H1 (cell line): ENCODE measurements at regions not wholly inside any gene's neighbourhood (a gene's known extent, or its start where the extent isn't known, plus 50 kb on each side); places are given as distances from the start of the nearest gene placed in this dataset.

Source experiments
- E2F6 ChIP-seq: IDR thresholded peaks from 2 replicates; pipeline ENCODE4 v1.6.1; 2012; ENCODE audit warnings: inconsistent platforms
- EGR1 ChIP-seq: IDR thresholded peaks from 2 replicates; pipeline ENCODE4 v1.6.1; 2011; ENCODE audit warnings: low read depth, low read length, borderline replicate concordance
- KDM5A ChIP-seq: fragments of 200-600 bp; IDR thresholded peaks from 2 replicates; pipeline ENCODE4 v1.7.1; 2012; ENCODE audit warnings: mild to moderate bottlenecking, low read length, inconsistent platforms, mixed read lengths
- POLR2A ChIP-seq, 2 experiments: IDR thresholded peaks; 1 replicate in 1 of 2; 2 replicates in 1 of 2; pipeline ENCODE4 v1.6.1; 2011; ENCODE audit warnings: low read depth in 2 of 2, low read length in 2 of 2, mild to moderate bottlenecking in 2 of 2; ENCODE audit errors: control extremely low read depth in 1 of 2
- RNF2 ChIP-seq: fragments of 200-900, 300-1000 bp; sonication (generic); IDR thresholded peaks from 2 replicates; pipeline ENCODE4 v1.7.1; 2016; ENCODE audit warnings: borderline replicate concordance, low read depth, mild to moderate bottlenecking, antibody characterized with exemption, low read length; ENCODE audit not compliant: poor library complexity, severe bottlenecking; ENCODE audit errors: missing control alignments
- TEAD4 ChIP-seq: IDR thresholded peaks from 2 replicates; pipeline ENCODE4 v1.6.1; 2012; ENCODE audit warnings: low read depth, low read length, inconsistent platforms, mixed read lengths

GRCh38 chr9:22256381-22256780, 190.2 kb upstream of the DMRTA1 start (continued):
- TF ChIP-seq TEAD4 = no peak
- TF ChIP-seq EGR1 = no peak
- TF ChIP-seq KDM5A = no peak
- no peak for TF ChIP-seq RNF2
- no peak for TF ChIP-seq E2F6
- TF ChIP-seq POLR2A (IDR thresholded peaks at IDR 0.05; ENCODE audit: control extremely low read depth in 1 of 2, low read depth in 2 of 2, low read length in 2 of 2) = no peak
